K562 (cell line): ENCODE measurements at regions not wholly inside any gene's neighbourhood (a gene's known extent, or its start where the extent isn't known, plus 50 kb on each side); places are given as distances from the start of the nearest gene placed in this dataset.

Experiments used
- BHLHE40 ChIP-seq: IDR thresholded peaks from 2 replicates; pipeline ENCODE4 v1.6.1; 2011; ENCODE audit warnings: low read length, improper control_type of control experiment
- EZH2 ChIP-seq: IDR thresholded peaks from 2 replicates; pipeline ENCODE4 v1.6.1; 2012; ENCODE audit warnings: low read depth, mild to moderate bottlenecking, inconsistent platforms, low read length, borderline replicate concordance
- FOXM1 ChIP-seq, 2 experiments: fragments of 450-650 bp in 1 of 2; sonication (generic) in 1 of 2; formaldehyde crosslinking in 1 of 2; IDR thresholded peaks; 2 replicates each; pipeline versions ENCODE4 v1.6.1 to v1.9.0; 2017 to 2022; ENCODE audit warnings: low read depth in 2 of 2, mild to moderate bottlenecking in 2 of 2, missing genetic modification reagents in 1 of 2, moderate library complexity in 1 of 2
- IFI16 ChIP-seq: fragments of 250-450 bp; sonication (Bioruptor Pico); IDR thresholded peaks from 2 replicates; pipeline ENCODE4 v2.1.2; 2022; ENCODE audit warnings: mild to moderate bottlenecking, inconsistent platforms
- KAT2B ChIP-seq: IDR thresholded peaks from one replicate; pipeline ENCODE4 v1.6.1; 2012; ENCODE audit warnings: low read depth, mild to moderate bottlenecking, control low read depth, inconsistent platforms, low read length, moderate library complexity
- MAZ ChIP-seq, 2 experiments: fragments of 450-650 bp in 1 of 2; sonication (generic) in 1 of 2; formaldehyde crosslinking; IDR thresholded peaks in 1 of 2; conservative IDR thresholded peaks in 1 of 2; 2 replicates each; pipeline versions ENCODE4 v1.4.0 to v1.5.0; 2020; ENCODE audit warnings: mild to moderate bottlenecking in 1 of 2, missing genetic modification reagents in 1 of 2
- MEF2D ChIP-seq: conservative IDR thresholded peaks from 2 replicates; pipeline ENCODE4 v1.6.1; 2016; ENCODE audit warnings: low read depth, missing genetic modification characterization, missing compliant biosample characterization
- POLR2AphosphoS5 ChIP-seq: IDR thresholded peaks from 2 replicates; pipeline ENCODE4 v1.6.1; 2011; ENCODE audit warnings: mild to moderate bottlenecking, low read depth, low read length, moderate library complexity; ENCODE audit not compliant: control insufficient read depth, insufficient read depth
- RAD51 ChIP-seq: fragments of 450-650 bp; IDR thresholded peaks from 2 replicates; pipeline ENCODE4 v1.7.1; 2016; ENCODE audit warnings: low read depth, mild to moderate bottlenecking, borderline replicate concordance
- SPI1 ChIP-seq: IDR thresholded peaks from 2 replicates; pipeline ENCODE4 v1.6.1; 2011; ENCODE audit warnings: low read depth, low read length, control low read depth, borderline replicate concordance
- ZNF24 ChIP-seq: fragments of 450-650 bp; IDR thresholded peaks from 2 replicates; pipeline ENCODE4 v1.6.1; 2016
- TF ChIP-seq, protein P1 (sequence below), 3 experiments: IDR thresholded peaks in 2 of 3; conservative IDR thresholded peaks in 1 of 3; 2 replicates each; pipeline ENCODE4 v1.5.1; 2011 to 2012; ENCODE audit warnings: low read length in 3 of 3, mild to moderate bottlenecking in 3 of 3, control low read depth in 2 of 3, improper control_type of control experiment in 1 of 3, inconsistent platforms in 1 of 3, low read depth in 1 of 3, mixed read lengths in 1 of 3, moderate library complexity in 1 of 3; ENCODE audit not compliant: insufficient read depth in 2 of 3

GRCh38 chr11:115939731-115940421 lies 435.7 kb upstream of the CADM1 start:
- TF ChIP-seq EZH2 (no peak), ZNF24 (no peak), FOXM1 (IDR thresholded peaks at IDR 0.05; ENCODE audit: low read depth) (no peak), FOXM1 (CRISPR knock-in tag; IDR thresholded peaks at IDR 0.05; ENCODE audit: low read depth) (no peak), SPI1 (no peak), MEF2D (tag) (no peak), BHLHE40 (no peak), KAT2B (no peak), MAZ (CRISPR knock-in tag; conservative IDR thresholded peaks at IDR 0.05 in 1 of 2, IDR thresholded peaks at IDR 0.05 in 1 of 2) (no peak), RAD51 (no peak), IFI16 (CRISPR knock-in tag) (no peak), POLR2AphosphoS5 (no peak)
- TF ChIP-seq, protein P1, sequence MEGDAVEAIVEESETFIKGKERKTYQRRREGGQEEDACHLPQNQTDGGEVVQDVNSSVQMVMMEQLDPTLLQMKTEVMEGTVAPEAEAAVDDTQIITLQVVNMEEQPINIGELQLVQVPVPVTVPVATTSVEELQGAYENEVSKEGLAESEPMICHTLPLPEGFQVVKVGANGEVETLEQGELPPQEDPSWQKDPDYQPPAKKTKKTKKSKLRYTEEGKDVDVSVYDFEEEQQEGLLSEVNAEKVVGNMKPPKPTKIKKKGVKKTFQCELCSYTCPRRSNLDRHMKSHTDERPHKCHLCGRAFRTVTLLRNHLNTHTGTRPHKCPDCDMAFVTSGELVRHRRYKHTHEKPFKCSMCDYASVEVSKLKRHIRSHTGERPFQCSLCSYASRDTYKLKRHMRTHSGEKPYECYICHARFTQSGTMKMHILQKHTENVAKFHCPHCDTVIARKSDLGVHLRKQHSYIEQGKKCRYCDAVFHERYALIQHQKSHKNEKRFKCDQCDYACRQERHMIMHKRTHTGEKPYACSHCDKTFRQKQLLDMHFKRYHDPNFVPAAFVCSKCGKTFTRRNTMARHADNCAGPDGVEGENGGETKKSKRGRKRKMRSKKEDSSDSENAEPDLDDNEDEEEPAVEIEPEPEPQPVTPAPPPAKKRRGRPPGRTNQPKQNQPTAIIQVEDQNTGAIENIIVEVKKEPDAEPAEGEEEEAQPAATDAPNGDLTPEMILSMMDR (IDR thresholded peaks at IDR 0.05 in 2 of 3, conservative IDR thresholded peaks at IDR 0.05 in 1 of 3; ENCODE audit: insufficient read depth in 2 of 3, low read depth in 1 of 3, low read length in 3 of 3), result no peak
